ENCODE measurements at regions not wholly inside any gene's neighbourhood (a gene's known extent, or its start where the extent isn't known, plus 50 kb on each side); places are given as distances from the start of the nearest gene placed in this dataset.

- TF ChIP-seq, protein P1, sequence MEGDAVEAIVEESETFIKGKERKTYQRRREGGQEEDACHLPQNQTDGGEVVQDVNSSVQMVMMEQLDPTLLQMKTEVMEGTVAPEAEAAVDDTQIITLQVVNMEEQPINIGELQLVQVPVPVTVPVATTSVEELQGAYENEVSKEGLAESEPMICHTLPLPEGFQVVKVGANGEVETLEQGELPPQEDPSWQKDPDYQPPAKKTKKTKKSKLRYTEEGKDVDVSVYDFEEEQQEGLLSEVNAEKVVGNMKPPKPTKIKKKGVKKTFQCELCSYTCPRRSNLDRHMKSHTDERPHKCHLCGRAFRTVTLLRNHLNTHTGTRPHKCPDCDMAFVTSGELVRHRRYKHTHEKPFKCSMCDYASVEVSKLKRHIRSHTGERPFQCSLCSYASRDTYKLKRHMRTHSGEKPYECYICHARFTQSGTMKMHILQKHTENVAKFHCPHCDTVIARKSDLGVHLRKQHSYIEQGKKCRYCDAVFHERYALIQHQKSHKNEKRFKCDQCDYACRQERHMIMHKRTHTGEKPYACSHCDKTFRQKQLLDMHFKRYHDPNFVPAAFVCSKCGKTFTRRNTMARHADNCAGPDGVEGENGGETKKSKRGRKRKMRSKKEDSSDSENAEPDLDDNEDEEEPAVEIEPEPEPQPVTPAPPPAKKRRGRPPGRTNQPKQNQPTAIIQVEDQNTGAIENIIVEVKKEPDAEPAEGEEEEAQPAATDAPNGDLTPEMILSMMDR (IDR thresholded peaks at IDR 0.05; ENCODE audit: borderline replicate concordance, control extremely low read depth, extremely low read depth, insufficient read depth, missing control alignments), result no peak
- no peak for DNase-seq (ENCODE audit: low spot score)
- in situ Hi-C loops (cut with MboI; ENCODE audit: low sequenced_read_pairs, unreplicated experiment), result no loop called here
These were observed 92.6 kb upstream of the NPY start for GRCh38 chr7:24191362-24191761.

DNA sequence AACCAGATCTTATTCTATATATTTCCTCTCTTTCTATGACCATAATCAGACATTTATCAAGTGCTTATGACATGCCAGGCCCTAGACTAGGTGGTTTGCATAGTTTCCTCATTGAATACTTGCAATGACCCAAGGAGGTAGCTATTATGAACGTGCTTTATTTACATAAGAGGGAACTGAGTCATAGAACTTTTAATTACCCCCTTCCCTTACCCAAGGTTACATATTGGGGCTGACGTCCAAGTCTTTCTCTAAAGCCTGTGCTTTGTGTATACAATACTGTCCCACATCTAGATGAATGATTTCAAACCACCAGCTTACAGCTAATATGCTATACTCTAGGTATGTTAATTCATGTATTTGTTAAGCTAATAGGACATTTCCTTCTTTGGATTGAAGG is 91.9 kb upstream of the NPY start:
- in situ Hi-C loops (cut with MboI; ENCODE audit: low sequenced_read_pairs, unreplicated experiment), result no loop called here
- TF ChIP-seq, protein P1 (IDR thresholded peaks at IDR 0.05; ENCODE audit: borderline replicate concordance, control extremely low read depth, extremely low read depth, insufficient read depth, missing control alignments), result no peak
- DNase-seq (ENCODE audit: low spot score), result no peak

DNA sequence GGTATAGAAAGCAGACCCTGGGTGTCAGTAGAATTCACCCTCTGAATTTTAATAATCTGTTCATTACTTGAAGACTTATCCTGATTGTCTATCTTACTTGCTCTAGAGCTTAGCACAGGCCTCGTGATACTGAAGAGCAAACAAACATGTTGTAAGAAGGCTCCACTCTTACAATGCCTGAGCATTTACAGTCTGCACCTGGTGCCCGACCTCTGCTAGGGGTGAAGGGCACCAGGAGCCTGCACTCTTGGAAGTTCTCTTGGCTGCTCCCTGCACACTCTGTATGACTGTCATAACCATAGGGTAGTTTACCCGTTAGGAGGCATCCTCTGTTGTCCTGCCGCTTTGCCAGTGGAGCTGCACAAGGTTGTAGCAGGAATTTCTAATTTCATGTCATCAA is 91.3 kb upstream of the NPY start:
- in situ Hi-C loops (cut with MboI; ENCODE audit: low sequenced_read_pairs, unreplicated experiment), result no loop called here
- TF ChIP-seq, protein P1 (IDR thresholded peaks at IDR 0.05; ENCODE audit: borderline replicate concordance, control extremely low read depth, extremely low read depth, insufficient read depth, missing control alignments), result no peak
- DNase-seq (ENCODE audit: low spot score), result no peak

DNA sequence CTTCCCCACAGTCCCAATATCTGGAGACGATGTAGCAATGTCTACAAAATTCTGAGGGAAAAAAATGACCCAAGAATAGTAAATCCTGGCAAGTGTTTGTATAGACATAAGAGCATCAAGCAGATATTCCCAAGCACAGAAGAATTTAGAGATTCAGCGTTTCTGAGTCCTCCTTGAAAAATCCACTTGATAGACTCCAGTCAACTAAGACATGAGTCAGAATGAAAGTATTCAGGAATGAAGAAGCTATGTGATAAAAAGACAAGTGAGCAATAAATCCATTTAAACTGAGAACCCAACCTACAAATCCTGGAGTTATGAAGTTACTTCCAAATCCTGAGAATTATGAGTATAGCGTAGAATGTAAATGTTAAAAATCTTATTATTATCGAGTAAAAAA is 86.1 kb upstream of the NPY start:
- in situ Hi-C loops (cut with MboI; ENCODE audit: low sequenced_read_pairs, unreplicated experiment), result no loop called here
- TF ChIP-seq, protein P1 (IDR thresholded peaks at IDR 0.05; ENCODE audit: borderline replicate concordance, control extremely low read depth, extremely low read depth, insufficient read depth, missing control alignments), result no peak

GRCh38 chr7:24199978-24200377 is 84.0 kb upstream of the NPY start:
- in situ Hi-C loops (cut with MboI; ENCODE audit: low sequenced_read_pairs, unreplicated experiment), result no loop called here
- TF ChIP-seq, protein P1 (IDR thresholded peaks at IDR 0.05; ENCODE audit: borderline replicate concordance, control extremely low read depth, extremely low read depth, insufficient read depth, missing control alignments), result no peak
- DNase-seq (ENCODE audit: low spot score), result no peak

More for the DNA sequence above, 86.1 kb upstream of the NPY start:
- DNase-seq (ENCODE audit: low spot score), result no peak

DNA sequence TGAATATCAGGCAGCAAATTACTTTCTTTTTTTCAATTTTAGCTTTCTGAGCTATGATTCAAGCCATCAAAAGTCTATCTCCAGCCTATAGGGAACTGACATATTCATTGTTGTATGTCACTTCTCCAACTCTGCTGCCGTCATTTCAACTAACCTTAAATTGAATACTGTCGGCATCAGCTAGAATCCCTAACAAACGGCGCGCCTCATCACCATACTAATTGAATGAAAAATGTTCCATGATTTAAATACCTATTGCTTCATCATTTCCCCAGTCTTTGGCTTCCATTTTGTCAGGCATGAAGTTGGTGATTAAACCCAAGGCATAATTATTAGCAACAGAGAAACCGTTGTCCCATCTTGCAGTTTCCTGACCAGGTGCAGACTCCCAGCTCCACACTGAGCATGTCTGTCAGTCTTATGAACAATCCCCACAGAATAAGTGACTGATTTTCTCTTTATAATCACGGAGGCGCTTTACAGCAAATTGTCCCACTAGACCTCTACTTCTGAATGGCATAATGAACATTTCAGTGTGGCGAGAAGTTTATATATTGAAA is 83.5 kb upstream of the NPY start:
- in situ Hi-C loops (cut with MboI; ENCODE audit: low sequenced_read_pairs, unreplicated experiment), result no loop called here
- TF ChIP-seq, protein P1 (IDR thresholded peaks at IDR 0.05; ENCODE audit: borderline replicate concordance, control extremely low read depth, extremely low read depth, insufficient read depth, missing control alignments), result no peak
- DNase-seq (ENCODE audit: low spot score), result no peak
